NCI-H2196 treated with DMSO at 0.1 percent for 48 hours (cell line): ENCODE measurements at regions not wholly inside any gene's neighbourhood (a gene's known extent, or its start where the extent isn't known, plus 50 kb on each side); places are given as distances from the start of the nearest gene placed in this dataset.

Source experiments
- DNase-seq: peaks from one replicate; lab custom pipeline; 2025; ENCODE audit not compliant: unreplicated experiment; lab: John Stamatoyannopoulos, UW

GRCh38 chr20:52921340-52921739 is 50.8 kb upstream of the TSHZ2 start:
- no peak for DNase-seq

- no peak for DNase-seq
Measured at GRCh38 chr20:52918311-52918710, 53.8 kb upstream of the TSHZ2 start.

- DNase-seq = no peak
Measured at GRCh38 chr20:52915564-52915963, 56.6 kb upstream of the TSHZ2 start.

GRCh38 chr20:52914870-52915269 is 57.3 kb upstream of the TSHZ2 start:
- no peak for DNase-seq

GRCh38 chr20:52913650-52914387 is 58.3 kb upstream of the TSHZ2 start:
- DNase-seq = no peak

- no peak for DNase-seq
Measured at GRCh38 chr20:52905241-52905994, 66.7 kb upstream of the TSHZ2 start.

GRCh38 chr20:52904837-52905236 is 67.3 kb upstream of the TSHZ2 start:
- no peak for DNase-seq

GRCh38 chr20:52899041-52899608 is 73.0 kb upstream of the TSHZ2 start:
- DNase-seq = no peak

GRCh38 chr20:52896348-52896747 is 75.8 kb upstream of the TSHZ2 start:
- DNase-seq = no peak

- DNase-seq = no peak
Measured at GRCh38 chr20:52895701-52896100, 76.5 kb upstream of the TSHZ2 start.

- DNase-seq = no peak
Measured at GRCh38 chr20:52895235-52895634, 76.9 kb upstream of the TSHZ2 start.

GRCh38 chr20:52893498-52893897 is 78.7 kb upstream of the TSHZ2 start:
- DNase-seq = no peak

- no peak for DNase-seq
Measured at GRCh38 chr20:52892023-52892422, 80.1 kb upstream of the TSHZ2 start.

GRCh38 chr20:52890130-52890529 is 82.0 kb upstream of the TSHZ2 start:
- no peak for DNase-seq

GRCh38 chr20:52889225-52889624 is 82.9 kb upstream of the TSHZ2 start:
- DNase-seq = no peak

GRCh38 chr20:52888096-52888495 is 84.1 kb upstream of the TSHZ2 start:
- DNase-seq = no peak

GRCh38 chr20:52880997-52881396 is 91.2 kb upstream of the TSHZ2 start:
- DNase-seq = no peak

GRCh38 chr20:52880259-52880658 is 91.9 kb upstream of the TSHZ2 start:
- DNase-seq = no peak

- DNase-seq = no peak
Measured at GRCh38 chr20:52874241-52874640, 97.9 kb upstream of the TSHZ2 start.

GRCh38 chr20:52869698-52870501 is 102.3 kb upstream of the TSHZ2 start:
- no peak for DNase-seq

- DNase-seq = no peak
Measured at GRCh38 chr20:52869276-52869675, 102.9 kb upstream of the TSHZ2 start.
